OCI-LY7 (cell line): ENCODE measurements at regions not wholly inside any gene's neighbourhood (a gene's known extent, or its start where the extent isn't known, plus 50 kb on each side); places are given as distances from the start of the nearest gene placed in this dataset.

ENCODE experiments used
- CTCF ChIP-seq: fragments of 200-600 bp; sonication (generic); conservative IDR thresholded peaks from 2 replicates; pipeline ENCODE4 v1.5.1; 2014; ENCODE audit warnings: mild to moderate bottlenecking, antibody characterized with exemption, low read length, moderate library complexity, mixed read lengths
- EZH2phosphoT487 ChIP-seq: fragments of 200-600 bp; sonication (generic); IDR thresholded peaks from 2 replicates; pipeline ENCODE4 v1.6.1; 2018; ENCODE audit warnings: low read depth, borderline replicate concordance, mild to moderate bottlenecking, mixed run types, antibody characterized with exemption, low read length, moderate library complexity, mixed read lengths

DNA sequence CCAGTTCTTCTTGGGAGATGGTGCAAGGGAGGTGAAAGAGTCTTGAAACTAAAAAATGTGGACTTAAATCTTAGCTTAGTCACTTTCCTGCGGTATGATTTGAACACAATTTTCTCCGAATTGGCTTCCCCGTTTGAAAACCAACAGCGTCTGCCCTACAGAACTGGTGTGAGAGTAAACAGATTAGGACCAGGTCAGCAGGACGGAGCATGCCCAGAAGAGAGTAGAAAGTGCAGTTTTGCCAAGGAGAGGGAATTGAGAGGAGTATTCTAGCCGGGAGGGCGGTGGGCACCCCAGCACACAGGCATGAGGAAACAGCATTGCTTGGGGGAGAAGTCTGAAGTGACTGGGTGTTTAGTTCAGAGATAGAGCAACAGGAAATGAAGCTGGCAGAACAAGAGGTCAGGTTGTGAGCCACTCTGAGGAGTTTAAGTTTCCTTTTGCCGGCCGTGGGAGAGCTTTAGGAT is 927.1 kb downstream of the VRK1 start:
- TF ChIP-seq CTCF (no peak), EZH2phosphoT487 (no peak)
